OCI-LY3 (cell line): ENCODE measurements at regions not wholly inside any gene's neighbourhood (a gene's known extent, or its start where the extent isn't known, plus 50 kb on each side); places are given as distances from the start of the nearest gene placed in this dataset.

Source experiments
- EZH2phosphoT487 ChIP-seq: fragments of 200-600 bp; shearing (Covaris generic); IDR thresholded peaks from 2 replicates; pipeline ENCODE4 v1.6.1; 2018; ENCODE audit warnings: antibody characterized with exemption, mixed run types, low read depth
- TF ChIP-seq, protein P1 (sequence below): fragments of 200-600, 300-600 bp; sonication (generic); IDR thresholded peaks from 2 replicates; pipeline ENCODE4 v1.5.1; 2014; ENCODE audit warnings: antibody characterized with exemption, low read length, low read depth

DNA sequence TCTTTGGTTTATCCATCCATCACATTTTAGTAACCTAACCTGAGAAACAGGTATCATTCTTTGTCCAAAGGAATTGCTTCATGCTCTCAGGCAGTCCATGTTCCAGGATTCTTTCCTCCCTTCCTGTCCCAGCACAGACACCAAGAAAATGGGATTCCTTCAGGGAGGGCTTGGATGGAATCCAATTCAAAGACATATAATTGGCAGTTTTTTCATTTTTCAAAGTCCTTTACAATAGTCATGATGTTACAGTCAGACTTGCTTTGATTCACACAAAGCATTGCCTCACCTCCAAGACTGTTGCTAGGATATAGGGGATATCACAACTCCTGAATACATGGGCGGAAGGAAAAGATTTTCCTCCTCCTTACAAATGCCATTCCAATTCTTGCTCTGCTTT is 241.4 kb upstream of the ACVR2A start:
- TF ChIP-seq, protein P1, sequence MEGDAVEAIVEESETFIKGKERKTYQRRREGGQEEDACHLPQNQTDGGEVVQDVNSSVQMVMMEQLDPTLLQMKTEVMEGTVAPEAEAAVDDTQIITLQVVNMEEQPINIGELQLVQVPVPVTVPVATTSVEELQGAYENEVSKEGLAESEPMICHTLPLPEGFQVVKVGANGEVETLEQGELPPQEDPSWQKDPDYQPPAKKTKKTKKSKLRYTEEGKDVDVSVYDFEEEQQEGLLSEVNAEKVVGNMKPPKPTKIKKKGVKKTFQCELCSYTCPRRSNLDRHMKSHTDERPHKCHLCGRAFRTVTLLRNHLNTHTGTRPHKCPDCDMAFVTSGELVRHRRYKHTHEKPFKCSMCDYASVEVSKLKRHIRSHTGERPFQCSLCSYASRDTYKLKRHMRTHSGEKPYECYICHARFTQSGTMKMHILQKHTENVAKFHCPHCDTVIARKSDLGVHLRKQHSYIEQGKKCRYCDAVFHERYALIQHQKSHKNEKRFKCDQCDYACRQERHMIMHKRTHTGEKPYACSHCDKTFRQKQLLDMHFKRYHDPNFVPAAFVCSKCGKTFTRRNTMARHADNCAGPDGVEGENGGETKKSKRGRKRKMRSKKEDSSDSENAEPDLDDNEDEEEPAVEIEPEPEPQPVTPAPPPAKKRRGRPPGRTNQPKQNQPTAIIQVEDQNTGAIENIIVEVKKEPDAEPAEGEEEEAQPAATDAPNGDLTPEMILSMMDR, result no peak
- no peak for TF ChIP-seq EZH2phosphoT487
